T-helper 1 cell treated with Interleukin-12 subunit alpha and Interleukin-12 subunit beta and Interleukin-4 antibody, amounts not matched to agents 30 μg/mL and 1 μg/mL, for 36 hours (primary cell): ENCODE measurements at regions not wholly inside any gene's neighbourhood (a gene's known extent, or its start where the extent isn't known, plus 50 kb on each side); places are given as distances from the start of the nearest gene placed in this dataset.
"Not testable (repeated sequence)": the region's sequence is repeated elsewhere in the genome, so short reads cannot be mapped to it uniquely, and the experiment has no call there.

Experiments used
- H3K27ac Mint-ChIP-seq: one replicate; pipeline ENCODE4 v1.8.0; 2021; ENCODE audit warnings: mild to moderate bottlenecking, mixed read lengths
- H3K27me3 Mint-ChIP-seq: one replicate; pipeline ENCODE4 v1.8.0; 2021; ENCODE audit warnings: low read depth, mixed read lengths
- H3K36me3 Mint-ChIP-seq: one replicate; pipeline ENCODE4 v1.8.0; 2021; ENCODE audit warnings: low read depth, mixed read lengths
- H3K4me1 Mint-ChIP-seq: one replicate; pipeline ENCODE4 v1.8.0; 2021; ENCODE audit warnings: low read depth, mixed read lengths
- H3K4me3 Mint-ChIP-seq: one replicate; pipeline ENCODE4 v1.8.0; 2021; ENCODE audit warnings: mild to moderate bottlenecking, moderate library complexity, mixed read lengths
- H3K9me3 Mint-ChIP-seq: one replicate; pipeline ENCODE4 v1.8.0; 2021; ENCODE audit warnings: mixed read lengths

DNA sequence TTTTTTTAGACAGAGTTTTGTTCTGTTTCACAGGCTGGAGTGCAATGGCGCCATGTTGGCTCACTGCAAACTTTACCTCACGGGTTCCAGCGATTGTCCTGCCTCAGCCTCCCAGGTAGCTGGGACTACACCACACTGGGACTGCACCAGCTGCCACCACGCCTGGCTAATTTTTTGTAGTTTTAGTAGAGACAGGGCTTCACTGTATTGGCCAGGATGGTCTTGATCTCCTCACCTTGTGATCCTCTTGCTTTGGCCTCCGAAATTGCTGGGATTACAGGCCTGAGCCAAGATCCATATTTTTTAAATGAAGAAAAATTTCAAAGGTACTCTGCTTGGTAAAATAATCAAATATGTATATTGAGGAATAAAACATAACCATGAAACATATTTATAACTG, 195.8 kb upstream of the TPTE start:
- H3K36me3 Mint-ChIP-seq, H3K4me1 Mint-ChIP-seq, H3K27ac Mint-ChIP-seq, H3K27me3 Mint-ChIP-seq, H3K4me3 Mint-ChIP-seq: not testable (repeated sequence)
- H3K9me3 Mint-ChIP-seq: peaks cover 51% of the 10 kb centered on the region

DNA sequence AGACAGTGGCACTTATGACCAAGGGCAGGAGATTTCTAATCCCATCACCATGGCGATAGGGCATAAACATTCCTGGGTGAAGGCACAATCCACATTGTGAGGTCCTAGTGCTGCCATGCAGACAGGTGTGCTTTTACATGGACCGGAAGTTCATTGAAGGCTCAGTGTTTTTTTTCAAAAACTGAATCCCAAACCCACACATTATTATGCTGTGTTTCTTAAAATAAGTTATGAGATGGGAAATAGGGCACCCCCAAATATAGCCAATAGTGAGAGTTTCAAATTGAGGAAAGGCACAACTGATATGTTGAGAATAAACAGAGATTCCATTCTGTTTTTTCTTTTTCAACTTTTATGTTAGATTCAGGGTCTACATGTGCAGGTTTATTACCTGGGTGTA, 195.2 kb upstream of the TPTE start:
- H3K27me3 Mint-ChIP-seq, H3K36me3 Mint-ChIP-seq, H3K4me3 Mint-ChIP-seq, H3K27ac Mint-ChIP-seq, H3K4me1 Mint-ChIP-seq: not testable (repeated sequence)
- peaks cover 57% of the 10 kb centered on the region for H3K9me3 Mint-ChIP-seq

DNA sequence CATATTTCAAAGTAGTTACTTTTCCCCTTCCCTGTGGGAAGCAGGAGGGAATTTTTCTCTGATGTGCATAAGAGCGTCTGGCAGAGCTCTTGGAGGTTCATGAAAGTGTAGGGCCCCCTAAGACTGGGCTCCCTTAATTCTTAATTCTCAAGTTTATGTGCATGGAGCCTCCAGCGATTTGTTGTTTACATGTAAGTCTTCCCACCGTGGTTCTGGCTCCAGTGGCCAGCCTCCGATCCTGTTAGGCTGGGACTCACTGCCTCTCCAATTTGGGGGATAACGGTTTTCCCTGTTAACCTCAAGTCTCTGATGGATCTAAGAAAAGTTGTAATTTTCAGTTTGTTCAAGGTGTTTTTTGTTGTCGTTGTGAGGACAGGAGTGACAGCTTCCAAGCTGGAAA, 192.7 kb upstream of the TPTE start:
- H3K9me3 Mint-ChIP-seq: peaks cover 80% of the 10 kb centered on the region
- H3K4me1 Mint-ChIP-seq, H3K4me3 Mint-ChIP-seq, H3K36me3 Mint-ChIP-seq, H3K27me3 Mint-ChIP-seq, H3K27ac Mint-ChIP-seq: not testable (repeated sequence)

DNA sequence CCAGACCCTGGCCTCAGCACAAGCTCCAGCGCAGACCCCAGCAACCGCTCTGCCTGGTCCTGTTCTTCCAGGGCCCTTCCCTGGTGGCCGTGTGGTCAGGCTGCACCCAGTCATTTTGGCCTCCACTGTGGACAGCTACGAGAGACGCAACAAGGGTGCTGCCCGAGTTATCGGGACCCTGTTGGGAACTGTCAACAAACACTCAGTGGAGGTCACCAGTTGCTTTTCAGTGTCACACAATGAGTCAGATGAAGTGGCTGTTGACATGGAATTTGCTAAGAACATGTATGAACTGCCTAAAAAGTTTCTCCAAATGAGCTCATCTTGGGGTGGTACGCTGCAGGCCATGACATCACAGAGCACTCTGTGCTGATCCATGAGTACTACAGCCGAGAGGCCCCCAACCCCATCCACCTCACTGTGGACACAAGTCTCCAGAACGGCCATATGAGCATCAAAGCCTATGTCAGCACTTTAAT, 190.7 kb upstream of the TPTE start:
- not testable (repeated sequence) for H3K36me3 Mint-ChIP-seq, H3K27me3 Mint-ChIP-seq, H3K27ac Mint-ChIP-seq, H3K4me1 Mint-ChIP-seq, H3K4me3 Mint-ChIP-seq
- H3K9me3 Mint-ChIP-seq: peaks cover 82% of the 10 kb centered on the region

DNA sequence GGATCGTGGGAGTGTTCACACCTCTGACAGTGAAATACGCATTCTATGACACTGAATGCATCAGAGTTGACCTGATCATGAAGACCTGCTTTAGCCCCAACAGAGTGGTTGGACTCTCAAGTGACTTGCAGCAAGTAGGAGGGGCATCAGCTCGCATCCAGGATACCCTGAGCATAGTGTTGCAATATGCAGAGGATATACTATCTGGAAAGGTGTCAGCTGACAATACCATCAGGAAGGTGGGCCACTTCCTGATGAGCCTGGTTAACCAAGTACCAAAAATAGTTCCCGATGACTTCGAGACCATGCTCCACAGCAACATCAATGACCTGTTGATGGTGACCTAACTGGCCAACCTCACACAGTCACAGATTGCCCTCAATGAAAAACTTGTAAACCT, 190.2 kb upstream of the TPTE start:
- not testable (repeated sequence) for H3K27me3 Mint-ChIP-seq, H3K27ac Mint-ChIP-seq, H3K4me3 Mint-ChIP-seq, H3K36me3 Mint-ChIP-seq, H3K4me1 Mint-ChIP-seq
- H3K9me3 Mint-ChIP-seq: peaks cover 82% of the 10 kb centered on the region

DNA sequence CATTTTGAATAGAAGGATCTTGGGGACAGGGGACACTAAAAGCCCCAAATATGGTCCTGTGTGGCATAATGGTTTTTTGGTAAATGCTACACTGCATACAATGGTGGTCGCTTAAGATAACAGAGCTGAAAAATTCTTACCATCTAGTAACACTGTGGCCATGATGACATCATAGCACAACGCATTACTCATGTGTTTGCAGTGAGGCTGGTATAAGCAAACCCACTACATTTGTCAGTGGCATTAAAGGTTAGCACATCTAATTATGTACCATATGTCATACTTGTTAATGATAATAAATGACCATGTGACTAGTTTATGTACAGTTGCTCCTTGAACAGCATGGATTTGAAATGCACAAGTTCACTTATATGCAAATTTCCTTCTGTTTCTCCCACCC, 188.4 kb upstream of the TPTE start:
- not testable (repeated sequence) for H3K27me3 Mint-ChIP-seq, H3K4me1 Mint-ChIP-seq, H3K36me3 Mint-ChIP-seq, H3K4me3 Mint-ChIP-seq, H3K27ac Mint-ChIP-seq
- H3K9me3 Mint-ChIP-seq: peaks cover 79% of the 10 kb centered on the region

DNA sequence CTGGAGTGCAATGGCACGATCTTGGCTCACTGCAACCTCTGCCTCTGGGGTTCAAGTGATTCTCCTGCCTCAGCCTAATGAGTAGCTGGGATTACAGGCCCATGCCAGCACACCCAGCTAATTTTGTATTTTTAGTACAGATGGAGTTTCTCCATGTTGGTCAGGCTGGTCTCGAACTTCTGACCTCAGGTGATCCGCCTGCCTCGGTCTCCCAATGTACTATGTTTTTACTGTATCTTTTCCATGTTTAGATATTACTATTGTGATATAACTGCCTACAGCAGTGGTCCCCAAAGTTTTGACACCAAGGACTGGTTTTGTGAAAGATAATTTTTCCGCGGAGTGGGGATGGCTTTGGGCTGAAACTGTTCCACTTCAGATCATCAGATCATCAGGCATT, 187.0 kb upstream of the TPTE start:
- not testable (repeated sequence) for H3K4me1 Mint-ChIP-seq, H3K36me3 Mint-ChIP-seq, H3K27ac Mint-ChIP-seq, H3K4me3 Mint-ChIP-seq, H3K27me3 Mint-ChIP-seq
- peaks cover 76% of the 10 kb centered on the region for H3K9me3 Mint-ChIP-seq

DNA sequence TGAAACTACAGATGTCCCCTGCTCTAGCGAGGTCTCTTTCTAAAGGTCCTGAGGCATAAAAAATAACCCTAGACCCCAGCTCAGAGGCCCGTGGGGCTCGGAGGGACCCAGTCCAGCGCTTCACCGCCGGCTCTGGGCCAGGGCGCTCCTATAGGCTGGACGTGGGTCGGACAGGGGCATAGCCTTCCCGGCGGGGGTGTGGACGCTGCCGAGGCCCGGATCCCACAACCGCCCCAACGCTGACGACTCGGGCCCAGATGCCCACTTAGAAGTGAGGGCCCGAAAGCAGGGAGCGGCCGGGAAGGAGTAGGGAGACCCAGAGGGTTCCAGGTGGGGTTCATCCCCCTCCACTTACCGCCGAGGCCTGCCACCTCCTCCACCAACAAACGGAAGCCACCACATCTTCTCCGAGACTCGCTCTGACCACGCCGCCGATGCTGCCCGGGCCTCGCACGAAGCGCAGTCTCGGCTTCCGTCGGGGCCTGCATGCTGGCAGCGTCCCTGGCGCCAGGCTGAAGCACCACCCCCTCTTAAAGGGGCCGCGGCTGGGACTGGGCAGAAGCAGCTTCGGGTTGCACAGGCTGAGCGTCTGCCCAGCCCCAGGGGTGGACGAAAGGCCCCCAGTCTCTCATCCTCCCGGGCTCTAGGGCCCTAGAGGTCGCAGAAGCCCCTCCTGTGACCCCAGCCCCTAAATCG, 179.0 kb upstream of the TPTE start:
- not testable (repeated sequence) for H3K4me3 Mint-ChIP-seq, H3K36me3 Mint-ChIP-seq, H3K27me3 Mint-ChIP-seq, H3K27ac Mint-ChIP-seq, H3K4me1 Mint-ChIP-seq
- H3K9me3 Mint-ChIP-seq: peaks cover 59% of the 10 kb centered on the region

DNA sequence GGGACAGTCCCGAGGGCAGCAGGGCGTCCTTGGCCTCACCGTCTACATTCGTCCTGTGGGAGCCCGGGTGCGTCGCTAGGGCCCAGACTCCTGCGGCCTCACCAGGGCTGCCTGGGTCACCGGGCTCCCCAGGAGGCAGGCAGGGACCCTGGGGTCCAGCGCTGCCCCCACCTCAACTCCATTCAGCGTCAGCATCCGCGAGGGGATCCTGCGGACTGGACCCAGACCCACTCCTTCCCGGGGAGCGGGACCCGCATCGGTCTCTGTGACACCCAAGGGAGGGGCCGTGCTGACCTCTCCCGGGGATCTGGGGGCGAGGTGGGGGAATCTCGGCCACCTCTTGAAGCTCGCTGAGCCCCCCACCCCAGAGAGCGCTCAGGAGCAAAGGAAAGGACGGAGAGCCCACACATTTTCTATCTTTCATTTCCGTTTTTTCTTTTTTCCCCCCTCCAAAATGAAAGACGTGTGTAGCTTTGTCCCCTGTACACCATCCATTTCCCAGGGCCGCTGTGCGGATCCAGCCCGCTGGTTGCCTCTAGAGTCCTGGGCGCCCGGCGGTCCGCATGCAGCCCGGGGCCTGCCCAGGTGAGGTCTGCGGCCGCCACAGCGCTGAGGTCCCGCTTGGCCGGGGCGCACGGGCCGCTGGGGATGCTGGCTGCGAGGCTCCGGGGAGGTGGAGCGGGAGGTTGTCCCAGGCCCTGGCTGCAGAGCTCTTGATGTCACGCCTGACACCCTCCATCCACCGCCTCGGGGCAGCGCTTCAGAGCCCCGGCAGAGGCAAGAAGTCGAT, 178.0 kb upstream of the TPTE start:
- not testable (repeated sequence) for H3K27ac Mint-ChIP-seq, H3K27me3 Mint-ChIP-seq, H3K36me3 Mint-ChIP-seq, H3K4me3 Mint-ChIP-seq, H3K4me1 Mint-ChIP-seq
- peaks cover 58% of the 10 kb centered on the region for H3K9me3 Mint-ChIP-seq

DNA sequence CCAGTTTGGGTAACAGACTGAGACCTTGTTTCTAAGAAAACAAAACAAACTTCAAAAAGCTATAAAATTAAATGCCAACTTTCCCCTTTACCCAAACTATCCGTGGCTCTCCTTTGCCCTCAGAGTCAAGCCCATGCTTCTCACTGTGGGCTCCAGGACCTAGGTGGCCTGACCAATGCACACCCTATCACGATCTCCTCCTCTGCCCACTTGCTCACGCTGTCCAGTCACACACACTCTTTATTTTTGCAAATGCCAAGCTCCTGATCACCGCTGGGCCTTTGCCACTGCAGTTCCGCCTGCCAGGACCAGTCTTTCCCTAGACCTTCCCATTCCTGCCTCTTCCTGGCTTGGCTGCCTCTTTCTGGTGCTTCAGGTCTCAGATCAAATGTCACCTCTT, 177.1 kb upstream of the TPTE start:
- not testable (repeated sequence) for H3K4me1 Mint-ChIP-seq, H3K27me3 Mint-ChIP-seq, H3K4me3 Mint-ChIP-seq, H3K27ac Mint-ChIP-seq, H3K36me3 Mint-ChIP-seq
- peaks cover 58% of the 10 kb centered on the region for H3K9me3 Mint-ChIP-seq

DNA sequence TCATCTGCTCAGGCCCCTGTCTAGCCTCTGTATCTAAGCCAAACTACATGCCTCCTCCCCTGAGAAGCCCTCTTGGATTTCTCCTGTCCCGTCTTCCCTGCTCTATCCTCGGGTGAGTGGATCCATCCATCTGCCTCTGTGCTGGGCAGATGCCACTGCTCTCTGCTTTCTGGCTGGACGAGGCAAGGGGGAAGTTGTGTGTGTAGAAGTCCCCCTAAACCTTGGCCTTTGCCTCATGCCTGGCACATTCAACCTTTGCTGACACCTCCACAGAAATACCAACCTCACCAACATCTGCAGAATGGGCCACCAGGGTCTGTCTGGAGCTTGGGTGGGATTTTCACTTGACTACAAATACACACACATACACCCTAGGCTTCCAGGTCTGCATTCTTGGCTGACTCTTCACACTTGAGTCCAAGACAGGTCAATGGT, 176.2 kb upstream of the TPTE start:
- H3K27me3 Mint-ChIP-seq, H3K36me3 Mint-ChIP-seq, H3K4me3 Mint-ChIP-seq, H3K4me1 Mint-ChIP-seq, H3K27ac Mint-ChIP-seq: not testable (repeated sequence)
- H3K9me3 Mint-ChIP-seq: peaks cover 51% of the 10 kb centered on the region

DNA sequence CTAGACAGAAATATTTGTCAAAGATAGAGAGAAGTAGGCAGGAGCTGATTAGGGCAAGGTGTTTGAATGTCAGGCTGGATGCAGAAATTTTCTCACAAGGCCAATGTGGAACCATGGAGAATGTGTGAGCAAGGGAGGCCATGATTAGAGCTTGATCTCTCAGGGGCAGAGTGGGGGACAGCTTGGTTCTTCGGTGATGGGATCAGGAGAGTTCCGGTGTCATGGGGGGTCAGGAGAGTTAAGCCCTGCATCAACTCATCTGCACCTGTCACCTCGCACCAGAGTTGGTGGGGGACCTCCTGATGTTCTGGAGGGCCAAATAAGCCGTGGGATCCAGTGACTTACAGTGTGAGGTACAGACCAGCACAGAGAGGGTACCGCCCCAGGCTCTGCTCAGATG, 175.1 kb upstream of the TPTE start:
- H3K27ac Mint-ChIP-seq, H3K36me3 Mint-ChIP-seq, H3K27me3 Mint-ChIP-seq, H3K4me1 Mint-ChIP-seq, H3K4me3 Mint-ChIP-seq: not testable (repeated sequence)
- H3K9me3 Mint-ChIP-seq: peaks cover 52% of the 10 kb centered on the region

DNA sequence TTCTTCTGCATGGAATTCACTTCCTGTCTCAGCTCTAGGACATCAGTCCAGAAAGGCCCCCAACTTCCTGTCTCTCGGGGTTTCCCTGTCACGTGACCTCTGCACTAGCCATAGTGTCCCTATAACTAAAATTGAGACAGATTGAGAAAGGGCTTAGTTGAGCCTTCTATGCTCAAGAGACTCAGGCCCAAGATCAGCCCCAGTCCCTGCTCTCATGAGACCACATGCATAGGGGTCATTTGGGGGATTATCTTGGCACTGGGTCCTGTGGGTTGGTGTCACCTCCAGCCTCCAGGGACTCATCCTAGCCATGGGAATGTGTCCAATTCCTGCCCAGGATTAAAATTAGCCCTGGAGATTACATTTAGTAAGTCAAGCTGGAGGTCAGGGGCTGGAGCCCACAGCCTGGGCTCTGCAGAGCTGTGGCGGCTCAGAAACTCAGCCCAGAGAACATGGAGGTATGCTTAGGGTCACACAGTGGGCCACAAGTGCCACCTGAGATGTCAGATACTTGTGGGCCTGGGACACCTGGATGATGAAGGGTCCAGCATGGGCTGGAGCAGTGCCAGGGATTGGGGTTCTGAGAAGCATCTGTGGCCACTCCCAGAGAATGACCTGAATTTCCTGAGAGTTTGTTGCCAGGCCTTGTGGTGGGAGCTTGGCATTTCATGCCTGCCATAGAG, 174.3 kb upstream of the TPTE start:
- H3K36me3 Mint-ChIP-seq, H3K4me1 Mint-ChIP-seq, H3K27me3 Mint-ChIP-seq, H3K4me3 Mint-ChIP-seq, H3K27ac Mint-ChIP-seq: not testable (repeated sequence)
- peaks cover 56% of the 10 kb centered on the region for H3K9me3 Mint-ChIP-seq

DNA sequence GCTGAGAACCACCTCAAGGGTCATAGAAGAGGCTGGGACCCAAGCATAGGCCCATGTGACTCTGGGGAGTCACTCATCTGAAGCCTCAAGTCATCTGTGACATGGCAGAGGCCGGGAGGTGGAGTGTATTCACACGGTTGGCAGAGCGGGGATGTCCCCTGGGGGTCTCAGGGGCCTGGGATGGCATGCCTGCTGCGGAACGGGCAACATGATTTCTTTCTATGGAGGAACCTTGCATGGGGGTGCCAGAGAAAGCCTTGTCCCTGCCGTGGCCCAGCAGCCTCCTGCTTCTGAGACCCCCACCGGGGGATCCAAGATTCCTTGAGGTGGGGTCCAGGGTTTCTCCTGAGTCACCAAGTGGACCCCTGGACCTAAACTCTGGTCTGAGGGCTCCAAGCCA, 173.7 kb upstream of the TPTE start:
- H3K4me3 Mint-ChIP-seq, H3K4me1 Mint-ChIP-seq, H3K27me3 Mint-ChIP-seq, H3K27ac Mint-ChIP-seq, H3K36me3 Mint-ChIP-seq: not testable (repeated sequence)
- peaks cover 61% of the 10 kb centered on the region for H3K9me3 Mint-ChIP-seq

DNA sequence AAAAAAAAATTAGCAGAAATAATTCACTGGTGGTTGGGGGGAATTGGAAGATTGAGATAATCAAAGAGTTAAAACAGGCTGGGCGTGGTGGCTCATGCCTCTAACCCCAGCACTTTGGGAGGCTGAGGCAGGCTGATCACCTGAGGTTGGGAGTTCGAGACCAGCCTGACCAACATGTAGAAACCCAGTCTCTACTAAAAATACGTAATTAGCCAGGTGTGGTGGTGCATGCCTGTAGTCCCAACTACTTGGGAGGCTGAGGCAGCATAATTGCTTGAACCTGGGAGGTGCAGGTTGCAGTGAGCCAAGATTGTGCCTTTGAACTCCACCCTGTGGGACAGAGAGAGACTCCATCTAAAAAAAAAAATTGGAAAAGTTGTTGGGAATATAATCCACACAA, 173.2 kb upstream of the TPTE start:
- H3K36me3 Mint-ChIP-seq, H3K27ac Mint-ChIP-seq, H3K4me3 Mint-ChIP-seq, H3K27me3 Mint-ChIP-seq, H3K4me1 Mint-ChIP-seq: not testable (repeated sequence)
- H3K9me3 Mint-ChIP-seq: peaks cover 66% of the 10 kb centered on the region
